ENCODE measurements at regions not wholly inside any gene's neighbourhood (a gene's known extent, or its start where the extent isn't known, plus 50 kb on each side); places are given as distances from the start of the nearest gene placed in this dataset.

GRCh38 chr7:112889268-112889667 is 99.1 kb upstream of the TMEM168 start:
- Mint-ChIP-seq H3K27ac (no peak overlapping the region), H3K4me3 (no peak overlapping the region), H3K9me3 (peaks cover 2% of the 10 kb centered on the region), H3K36me3 (ENCODE audit: low read depth) (peaks cover 36% of the 10 kb centered on the region), H3K4me1 (ENCODE audit: low read depth) (no peaks in the 10 kb centered on the region), H3K27me3 (ENCODE audit: low read depth) (no peaks in the 10 kb centered on the region)
- DNase-seq = no peak
- intact Hi-C loops (cut with micrococcal nuclease) = no loop called here
- CTCF ChIA-PET = interaction anchor here (1.3 kb wide), 1 partner anchor 10 kb away, joined by 5 read pairs; no protein-coding TSS in a partner anchor

- H3K4me3 Mint-ChIP-seq = no peak overlapping the region
- no peak for DNase-seq
- H3K27ac Mint-ChIP-seq = no peak overlapping the region
- intact Hi-C loops (cut with micrococcal nuclease) = no loop called here
- H3K36me3 Mint-ChIP-seq (ENCODE audit: low read depth) = peaks cover 32% of the 10 kb centered on the region
- H3K9me3 Mint-ChIP-seq = peaks cover 4% of the 10 kb centered on the region
- H3K27me3 Mint-ChIP-seq (ENCODE audit: low read depth) = no peaks in the 10 kb centered on the region
- CTCF ChIA-PET = no interaction called here
- peaks cover 3% of the 10 kb centered on the region for H3K4me1 Mint-ChIP-seq (ENCODE audit: low read depth)
These were observed 98.6 kb upstream of the TMEM168 start for GRCh38 chr7:112888781-112889180.

GRCh38 chr7:112887976-112888375 is 97.8 kb upstream of the TMEM168 start:
- no peak overlapping the region for H3K4me3 Mint-ChIP-seq
- H3K9me3 Mint-ChIP-seq = peaks cover 4% of the 10 kb centered on the region
- no peak overlapping the region for H3K27ac Mint-ChIP-seq
- H3K36me3 Mint-ChIP-seq (ENCODE audit: low read depth) = peaks cover 36% of the 10 kb centered on the region
- H3K27me3 Mint-ChIP-seq (ENCODE audit: low read depth) = no peaks in the 10 kb centered on the region
- peaks cover 4% of the 10 kb centered on the region for H3K4me1 Mint-ChIP-seq (ENCODE audit: low read depth)
- intact Hi-C loops (cut with micrococcal nuclease) = no loop called here
- DNase-seq = no peak
- CTCF ChIA-PET = no interaction called here

- DNase-seq = no peak
- CTCF ChIA-PET = no interaction called here
- Mint-ChIP-seq H3K27ac (no peak overlapping the region), H3K4me3 (no peak overlapping the region), H3K27me3 (ENCODE audit: low read depth) (no peaks in the 10 kb centered on the region), H3K4me1 (ENCODE audit: low read depth) (peaks cover 4% of the 10 kb centered on the region), H3K36me3 (ENCODE audit: low read depth) (peaks cover 34% of the 10 kb centered on the region), H3K9me3 (peaks cover 4% of the 10 kb centered on the region)
- intact Hi-C loops (cut with micrococcal nuclease) = no loop called here
These were observed 97.1 kb upstream of the TMEM168 start for GRCh38 chr7:112887337-112887736.

- CTCF ChIA-PET = no interaction called here
- peaks cover 31% of the 10 kb centered on the region for H3K36me3 Mint-ChIP-seq (ENCODE audit: low read depth)
- no peaks in the 10 kb centered on the region for H3K27me3 Mint-ChIP-seq (ENCODE audit: low read depth)
- no peak overlapping the region for H3K4me3 Mint-ChIP-seq
- DNase-seq = no peak
- H3K27ac Mint-ChIP-seq = no peak overlapping the region
- intact Hi-C loops (cut with micrococcal nuclease) = no loop called here
- peaks cover 4% of the 10 kb centered on the region for H3K9me3 Mint-ChIP-seq
- peaks cover 4% of the 10 kb centered on the region for H3K4me1 Mint-ChIP-seq (ENCODE audit: low read depth)
These were observed 96.0 kb upstream of the TMEM168 start for GRCh38 chr7:112886208-112886607.

- H3K4me1 Mint-ChIP-seq (ENCODE audit: low read depth) = peaks cover 4% of the 10 kb centered on the region
These were observed 92.8 kb upstream of the TMEM168 start for GRCh38 chr7:112882991-112883390.

GRCh38 chr7:112882511-112882910 is 92.3 kb upstream of the TMEM168 start:
- Mint-ChIP-seq H3K27me3 (ENCODE audit: low read depth) (no peaks in the 10 kb centered on the region), H3K27ac (no peak overlapping the region), H3K9me3 (peaks cover 4% of the 10 kb centered on the region), H3K4me1 (ENCODE audit: low read depth) (peaks cover 4% of the 10 kb centered on the region), H3K36me3 (ENCODE audit: low read depth) (peaks cover 29% of the 10 kb centered on the region), H3K4me3 (no peak overlapping the region)
- intact Hi-C loops (cut with micrococcal nuclease) = no loop called here
- DNase-seq = no peak
- CTCF ChIA-PET = interaction anchor here (0.6 kb wide), 1 partner anchor 539 kb away, joined by 3 read pairs; no protein-coding TSS in a partner anchor

More at GRCh38 chr7:112882991-112883390, 92.8 kb upstream of the TMEM168 start:
- H3K9me3 Mint-ChIP-seq = peaks cover 4% of the 10 kb centered on the region
- no peak overlapping the region for H3K27ac Mint-ChIP-seq
- peaks cover 31% of the 10 kb centered on the region for H3K36me3 Mint-ChIP-seq (ENCODE audit: low read depth)
- DNase-seq = no peak
- H3K27me3 Mint-ChIP-seq (ENCODE audit: low read depth) = no peaks in the 10 kb centered on the region
- intact Hi-C loops (cut with micrococcal nuclease) = no loop called here
- no peak overlapping the region for H3K4me3 Mint-ChIP-seq
- CTCF ChIA-PET = no interaction called here

GRCh38 chr7:112882022-112882421 is 91.8 kb upstream of the TMEM168 start:
- peaks cover 4% of the 10 kb centered on the region for H3K9me3 Mint-ChIP-seq
- CTCF ChIA-PET = interaction anchor here (0.6 kb wide), 1 partner anchor 540 kb away, joined by 3 read pairs; no protein-coding TSS in a partner anchor
- DNase-seq = no peak
- no peak overlapping the region for H3K4me3 Mint-ChIP-seq
- no peak overlapping the region for H3K27ac Mint-ChIP-seq
- H3K36me3 Mint-ChIP-seq (ENCODE audit: low read depth) = peaks cover 25% of the 10 kb centered on the region
- intact Hi-C loops (cut with micrococcal nuclease) = no loop called here
- H3K4me1 Mint-ChIP-seq (ENCODE audit: low read depth) = peaks cover 4% of the 10 kb centered on the region
- H3K27me3 Mint-ChIP-seq (ENCODE audit: low read depth) = no peaks in the 10 kb centered on the region

GRCh38 chr7:112880818-112881418 is 90.7 kb upstream of the TMEM168 start:
- CTCF ChIA-PET = interaction anchor here (0.7 to 1.2 kb wide), 2 partner anchors 18 to 330 kb away, joined by 3 read pairs; no protein-coding TSS in a partner anchor
- no peak for DNase-seq
- no peaks in the 10 kb centered on the region for H3K27me3 Mint-ChIP-seq (ENCODE audit: low read depth)
- no peak overlapping the region for H3K27ac Mint-ChIP-seq
- intact Hi-C loops (cut with micrococcal nuclease) = no loop called here
- peaks cover 24% of the 10 kb centered on the region for H3K36me3 Mint-ChIP-seq (ENCODE audit: low read depth)
- H3K4me3 Mint-ChIP-seq = no peak overlapping the region
- H3K4me1 Mint-ChIP-seq (ENCODE audit: low read depth) = peaks cover 4% of the 10 kb centered on the region
- H3K9me3 Mint-ChIP-seq = peaks cover 4% of the 10 kb centered on the region

GRCh38 chr7:112877691-112878460 is 87.7 kb upstream of the TMEM168 start:
- DNase-seq = no peak
- Mint-ChIP-seq H3K4me1 (ENCODE audit: low read depth) (peaks cover 9% of the 10 kb centered on the region), H3K36me3 (ENCODE audit: low read depth) (peaks cover 14% of the 10 kb centered on the region), H3K4me3 (no peak overlapping the region), H3K27ac (no peak overlapping the region), H3K9me3 (no peaks in the 10 kb centered on the region), H3K27me3 (ENCODE audit: low read depth) (no peaks in the 10 kb centered on the region)
- intact Hi-C loops (cut with micrococcal nuclease) = no loop called here
- CTCF ChIA-PET = no interaction called here

GRCh38 chr7:112876877-112877276 is 86.7 kb upstream of the TMEM168 start:
- CTCF ChIA-PET = no interaction called here
- Mint-ChIP-seq H3K4me1 (ENCODE audit: low read depth) (peaks cover 16% of the 10 kb centered on the region), H3K9me3 (no peaks in the 10 kb centered on the region)

GRCh38 chr7:112874909-112875308 is 84.7 kb upstream of the TMEM168 start:
- intact Hi-C loops (cut with micrococcal nuclease) = no loop called here
- no peak overlapping the region for H3K27ac Mint-ChIP-seq

More at GRCh38 chr7:112876877-112877276, 86.7 kb upstream of the TMEM168 start:
- Mint-ChIP-seq H3K4me3 (no peak overlapping the region), H3K36me3 (ENCODE audit: low read depth) (peaks cover 14% of the 10 kb centered on the region), H3K27ac (no peak overlapping the region), H3K27me3 (ENCODE audit: low read depth) (no peaks in the 10 kb centered on the region)
- intact Hi-C loops (cut with micrococcal nuclease) = no loop called here
- DNase-seq = no peak

More at GRCh38 chr7:112874909-112875308, 84.7 kb upstream of the TMEM168 start:
- Mint-ChIP-seq H3K9me3 (no peaks in the 10 kb centered on the region), H3K4me1 (ENCODE audit: low read depth) (peaks cover 16% of the 10 kb centered on the region), H3K27me3 (ENCODE audit: low read depth) (no peaks in the 10 kb centered on the region), H3K4me3 (no peak overlapping the region), H3K36me3 (ENCODE audit: low read depth) (peaks cover 14% of the 10 kb centered on the region)
- DNase-seq = no peak
- CTCF ChIA-PET = no interaction called here

Data from activated naive CD4-positive, alpha-beta T cell treated with anti-CD3 and anti-CD28 coated beads for 36 hours (primary cell).